EL (cell line): ENCODE measurements at regions not wholly inside any gene's neighbourhood (a gene's known extent, or its start where the extent isn't known, plus 50 kb on each side); places are given as distances from the start of the nearest gene placed in this dataset.
A peak's percentile ranks its signal among the peaks of the same experiment; 100 is the strongest.

ENCODE experiments used
- DNase-seq: peaks from one replicate; pipeline ENCODE4 v3.0.0-alpha.2; 2016

GRCh38 chrX:150143721-150144440 lies 205.6 kb upstream of the EOLA2 start:
- no peak for DNase-seq

GRCh38 chrX:150146271-150146896 lies 208.1 kb upstream of the EOLA2 start:
- DNase-seq = peak; percentile 13

- peak; percentile 37 for DNase-seq
Observed at GRCh38 chrX:150148749-150149672, 210.7 kb upstream of the EOLA2 start.

- DNase-seq = no peak
Observed at GRCh38 chrX:150150076-150150779, 211.9 kb upstream of the EOLA2 start.

GRCh38 chrX:150150780-150151125 lies 212.4 kb upstream of the MAMLD1 start:
- no peak for DNase-seq

GRCh38 chrX:150152036-150152435 lies 211.1 kb upstream of the MAMLD1 start:
- no peak for DNase-seq

GRCh38 chrX:150152546-150152945 lies 210.6 kb upstream of the MAMLD1 start:
- DNase-seq = no peak

GRCh38 chrX:150155436-150156035 lies 207.6 kb upstream of the MAMLD1 start:
- peak; percentile 86 for DNase-seq

GRCh38 chrX:150156615-150157014 lies 206.5 kb upstream of the MAMLD1 start:
- DNase-seq = no peak

- no peak for DNase-seq
Observed at GRCh38 chrX:150157291-150157690, 205.8 kb upstream of the MAMLD1 start.

GRCh38 chrX:150158554-150159332 lies 204.4 kb upstream of the MAMLD1 start:
- no peak for DNase-seq

GRCh38 chrX:150159537-150159936 lies 203.6 kb upstream of the MAMLD1 start:
- DNase-seq = no peak

- DNase-seq = no peak
Observed at GRCh38 chrX:150160656-150161055, 202.5 kb upstream of the MAMLD1 start.

GRCh38 chrX:150161193-150161592 lies 201.9 kb upstream of the MAMLD1 start:
- no peak for DNase-seq

- peak; percentile 46 for DNase-seq
Observed at GRCh38 chrX:150162141-150162540, 201.0 kb upstream of the MAMLD1 start.

GRCh38 chrX:150163221-150163930 lies 199.7 kb upstream of the MAMLD1 start:
- no peak for DNase-seq

- DNase-seq = no peak
Observed at GRCh38 chrX:150163956-150164726, 199.0 kb upstream of the MAMLD1 start.

- DNase-seq = no peak
Observed at GRCh38 chrX:150164971-150165600, 198.0 kb upstream of the MAMLD1 start.

- DNase-seq = no peak
Observed at GRCh38 chrX:150165776-150166610, 197.1 kb upstream of the MAMLD1 start.
